Neural crest cell (in vitro differentiated cells): ENCODE measurements at regions not wholly inside any gene's neighbourhood (a gene's known extent, or its start where the extent isn't known, plus 50 kb on each side); places are given as distances from the start of the nearest gene placed in this dataset.

Experiments used
- DNase-seq: peaks from one replicate; pipeline ENCODE4 v3.0.0; 2021; ENCODE audit warnings: low read depth, mixed read lengths, low spot score
- H3K27ac Mint-ChIP-seq: one replicate; pipeline ENCODE4 v1.8.0; 2021; ENCODE audit warnings: mild to moderate bottlenecking, mixed read lengths; ENCODE audit not compliant: unreplicated experiment
- H3K27me3 Mint-ChIP-seq: 2 replicates; pipeline ENCODE4 v1.8.0; 2021; ENCODE audit warnings: low read depth, mild to moderate bottlenecking, mixed read lengths
- H3K36me3 Mint-ChIP-seq: 2 replicates; pipeline ENCODE4 v1.8.0; 2021; ENCODE audit warnings: low read depth, mild to moderate bottlenecking, mixed read lengths
- H3K4me1 Mint-ChIP-seq: 2 replicates; pipeline ENCODE4 v1.8.0; 2021; ENCODE audit warnings: mixed read lengths
- H3K4me3 Mint-ChIP-seq: one replicate; pipeline ENCODE4 v1.8.0; 2021; ENCODE audit warnings: mild to moderate bottlenecking, mixed read lengths
- H3K9me3 Mint-ChIP-seq: 2 replicates; pipeline ENCODE4 v1.8.0; 2021; ENCODE audit warnings: mixed read lengths
- TF ChIP-seq, protein P1 (sequence below): fragments of 200-600 bp; sonication (generic); conservative IDR thresholded peaks from 2 replicates; pipeline ENCODE4 v1.5.0; 2021; ENCODE audit warnings: antibody characterized with exemption, mild to moderate bottlenecking

- H3K27ac Mint-ChIP-seq: no peak overlapping the region
- DNase-seq: no peak
- no peaks in the 10 kb centered on the region for H3K27me3 Mint-ChIP-seq
- no peaks in the 10 kb centered on the region for H3K36me3 Mint-ChIP-seq
- H3K9me3 Mint-ChIP-seq: peaks cover 7% of the 10 kb centered on the region
- TF ChIP-seq, protein P1, sequence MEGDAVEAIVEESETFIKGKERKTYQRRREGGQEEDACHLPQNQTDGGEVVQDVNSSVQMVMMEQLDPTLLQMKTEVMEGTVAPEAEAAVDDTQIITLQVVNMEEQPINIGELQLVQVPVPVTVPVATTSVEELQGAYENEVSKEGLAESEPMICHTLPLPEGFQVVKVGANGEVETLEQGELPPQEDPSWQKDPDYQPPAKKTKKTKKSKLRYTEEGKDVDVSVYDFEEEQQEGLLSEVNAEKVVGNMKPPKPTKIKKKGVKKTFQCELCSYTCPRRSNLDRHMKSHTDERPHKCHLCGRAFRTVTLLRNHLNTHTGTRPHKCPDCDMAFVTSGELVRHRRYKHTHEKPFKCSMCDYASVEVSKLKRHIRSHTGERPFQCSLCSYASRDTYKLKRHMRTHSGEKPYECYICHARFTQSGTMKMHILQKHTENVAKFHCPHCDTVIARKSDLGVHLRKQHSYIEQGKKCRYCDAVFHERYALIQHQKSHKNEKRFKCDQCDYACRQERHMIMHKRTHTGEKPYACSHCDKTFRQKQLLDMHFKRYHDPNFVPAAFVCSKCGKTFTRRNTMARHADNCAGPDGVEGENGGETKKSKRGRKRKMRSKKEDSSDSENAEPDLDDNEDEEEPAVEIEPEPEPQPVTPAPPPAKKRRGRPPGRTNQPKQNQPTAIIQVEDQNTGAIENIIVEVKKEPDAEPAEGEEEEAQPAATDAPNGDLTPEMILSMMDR: no peak
- no peak overlapping the region for H3K4me3 Mint-ChIP-seq
- no peaks in the 10 kb centered on the region for H3K4me1 Mint-ChIP-seq
These were observed 486.3 kb downstream of the POM121L12 start for GRCh38 chr7:53521638-53522184.

- TF ChIP-seq, protein P1: no peak
- Mint-ChIP-seq H3K4me3 (no peak overlapping the region), H3K27me3 (no peaks in the 10 kb centered on the region), H3K36me3 (no peaks in the 10 kb centered on the region), H3K4me1 (peaks cover 6% of the 10 kb centered on the region), H3K9me3 (no peaks in the 10 kb centered on the region), H3K27ac (no peak overlapping the region)
- DNase-seq: no peak
These were observed 504.1 kb downstream of the POM121L12 start for GRCh38 chr7:53539558-53539957.

- H3K27me3 Mint-ChIP-seq: no peaks in the 10 kb centered on the region
- TF ChIP-seq, protein P1: no peak
- no peak for DNase-seq
- no peaks in the 10 kb centered on the region for H3K9me3 Mint-ChIP-seq
- no peak overlapping the region for H3K4me3 Mint-ChIP-seq
- peaks cover 6% of the 10 kb centered on the region for H3K4me1 Mint-ChIP-seq
- H3K27ac Mint-ChIP-seq: no peak overlapping the region
- no peaks in the 10 kb centered on the region for H3K36me3 Mint-ChIP-seq
These were observed 506.0 kb downstream of the POM121L12 start for GRCh38 chr7:53541475-53541874.

GRCh38 chr7:53542157-53542556 lies 506.7 kb downstream of the POM121L12 start:
- H3K4me3 Mint-ChIP-seq: no peak overlapping the region

More at GRCh38 chr7:53542157-53542556, 506.7 kb downstream of the POM121L12 start:
- TF ChIP-seq, protein P1: no peak
- Mint-ChIP-seq H3K9me3 (no peaks in the 10 kb centered on the region), H3K27me3 (no peaks in the 10 kb centered on the region), H3K36me3 (no peaks in the 10 kb centered on the region), H3K4me1 (peaks cover 6% of the 10 kb centered on the region), H3K27ac (no peak overlapping the region)
- DNase-seq: no peak
